Right atrium auricular region (tissue), 2 donors: ENCODE measurements at regions not wholly inside any gene's neighbourhood (a gene's known extent, or its start where the extent isn't known, plus 50 kb on each side); places are given as distances from the start of the nearest gene placed in this dataset.

Source experiments
- DNase-seq: peaks from one replicate; pipeline ENCODE4 v3.0.0-alpha.2; 2019; ENCODE audit warnings: low spot score
- H3K27ac ChIP-seq, 2 donors: fragments of 200-600 bp; sonication (generic); 1 replicate in 1 of 2; 2 replicates in 1 of 2; pipeline ENCODE4 v1.5.1; 2016 to 2019
- H3K27me3 ChIP-seq, 2 donors: fragments of 200-600 bp; sonication (generic); one replicate each; pipeline versions ENCODE4 v1.5.1 to v1.6.0; 2017 to 2019
- H3K36me3 ChIP-seq: fragments of 200-600 bp; sonication (generic); one replicate; pipeline ENCODE4 v1.5.1; 2016
- H3K4me1 ChIP-seq, 2 donors: fragments of 200-600 bp; sonication (generic); one replicate each; pipeline versions ENCODE4 v1.5.1 to v1.6.0; 2017 to 2019
- H3K4me3 ChIP-seq, 2 donors: fragments of 200-600 bp; sonication (generic); 1 replicate in 1 of 2; 2 replicates in 1 of 2; pipeline ENCODE4 v1.5.1; 2017 to 2019; ENCODE audit warnings: mild to moderate bottlenecking in 1 of 2, moderate library complexity in 1 of 2
- H3K9me3 ChIP-seq, 2 donors: fragments of 200-600 bp; sonication (generic); one replicate each; pipeline ENCODE4 v1.5.1; 2019
- TF ChIP-seq, protein P1 (sequence below), 2 donors: fragments of 200-600 bp; sonication (generic); IDR thresholded peaks; one replicate each; pipeline ENCODE4 v1.5.1; 2019; ENCODE audit warnings: antibody characterized with exemption in 2 of 2

DNA sequence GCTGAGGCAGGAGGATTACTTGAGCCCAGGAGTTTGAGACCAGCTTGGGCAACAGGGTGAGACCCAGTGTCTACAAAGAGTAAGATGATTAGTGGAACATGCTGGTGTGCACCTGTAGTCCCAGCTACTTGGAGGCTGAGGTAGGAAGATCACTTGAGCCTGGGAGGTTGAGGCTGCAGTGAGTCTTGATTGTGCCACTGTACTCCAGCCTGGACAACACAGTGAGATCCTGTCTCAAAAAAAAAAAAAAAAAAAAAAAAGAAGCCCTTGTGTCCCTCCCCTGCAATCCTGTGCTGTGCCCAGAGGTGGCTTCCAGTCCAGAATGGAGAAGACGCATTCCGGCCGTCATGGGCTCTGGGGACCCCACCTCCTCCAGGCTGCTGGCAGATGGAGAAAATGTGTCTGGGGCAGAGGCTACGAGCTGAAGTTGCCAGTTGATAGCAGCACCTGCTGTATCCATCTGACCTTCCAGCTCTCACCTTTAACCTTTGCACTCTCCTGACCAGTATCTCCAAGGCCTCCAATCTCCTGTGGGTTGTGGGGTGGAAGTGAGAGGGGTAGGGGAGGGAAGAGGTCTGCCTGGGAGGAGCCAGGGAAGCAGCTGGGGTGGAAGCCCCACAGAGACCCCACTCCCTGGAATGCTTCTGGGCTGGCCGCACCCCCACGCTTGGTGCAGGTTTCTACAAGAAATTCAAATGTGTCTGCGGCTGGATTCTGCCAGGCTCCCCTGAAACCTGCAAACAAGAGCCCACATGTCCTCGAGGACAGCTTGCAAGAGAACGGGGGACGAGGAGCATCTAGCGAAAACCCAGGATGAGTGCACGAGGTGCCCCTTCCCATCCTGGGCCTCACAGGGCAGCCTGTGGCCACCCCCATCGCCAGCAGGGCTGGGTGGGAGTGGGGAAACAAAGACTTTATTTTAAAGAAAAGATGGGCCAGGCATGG is 148.3 kb upstream of the IER5L start:
- Histone ChIP-seq H3K9me3 (peaks cover 0 to 6% of the 10 kb centered on the region in 2 donors), H3K27ac (no peak overlapping the region), H3K4me1 (peaks cover 0 to 45% of the 10 kb centered on the region in 2 donors), H3K4me3 (no peak overlapping the region), H3K27me3 (no peaks in the 10 kb centered on the region), H3K36me3 (no peaks in the 10 kb centered on the region)
- TF ChIP-seq, protein P1, sequence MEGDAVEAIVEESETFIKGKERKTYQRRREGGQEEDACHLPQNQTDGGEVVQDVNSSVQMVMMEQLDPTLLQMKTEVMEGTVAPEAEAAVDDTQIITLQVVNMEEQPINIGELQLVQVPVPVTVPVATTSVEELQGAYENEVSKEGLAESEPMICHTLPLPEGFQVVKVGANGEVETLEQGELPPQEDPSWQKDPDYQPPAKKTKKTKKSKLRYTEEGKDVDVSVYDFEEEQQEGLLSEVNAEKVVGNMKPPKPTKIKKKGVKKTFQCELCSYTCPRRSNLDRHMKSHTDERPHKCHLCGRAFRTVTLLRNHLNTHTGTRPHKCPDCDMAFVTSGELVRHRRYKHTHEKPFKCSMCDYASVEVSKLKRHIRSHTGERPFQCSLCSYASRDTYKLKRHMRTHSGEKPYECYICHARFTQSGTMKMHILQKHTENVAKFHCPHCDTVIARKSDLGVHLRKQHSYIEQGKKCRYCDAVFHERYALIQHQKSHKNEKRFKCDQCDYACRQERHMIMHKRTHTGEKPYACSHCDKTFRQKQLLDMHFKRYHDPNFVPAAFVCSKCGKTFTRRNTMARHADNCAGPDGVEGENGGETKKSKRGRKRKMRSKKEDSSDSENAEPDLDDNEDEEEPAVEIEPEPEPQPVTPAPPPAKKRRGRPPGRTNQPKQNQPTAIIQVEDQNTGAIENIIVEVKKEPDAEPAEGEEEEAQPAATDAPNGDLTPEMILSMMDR (IDR thresholded peaks at IDR 0.05) = no peak
- no peak for DNase-seq

DNA sequence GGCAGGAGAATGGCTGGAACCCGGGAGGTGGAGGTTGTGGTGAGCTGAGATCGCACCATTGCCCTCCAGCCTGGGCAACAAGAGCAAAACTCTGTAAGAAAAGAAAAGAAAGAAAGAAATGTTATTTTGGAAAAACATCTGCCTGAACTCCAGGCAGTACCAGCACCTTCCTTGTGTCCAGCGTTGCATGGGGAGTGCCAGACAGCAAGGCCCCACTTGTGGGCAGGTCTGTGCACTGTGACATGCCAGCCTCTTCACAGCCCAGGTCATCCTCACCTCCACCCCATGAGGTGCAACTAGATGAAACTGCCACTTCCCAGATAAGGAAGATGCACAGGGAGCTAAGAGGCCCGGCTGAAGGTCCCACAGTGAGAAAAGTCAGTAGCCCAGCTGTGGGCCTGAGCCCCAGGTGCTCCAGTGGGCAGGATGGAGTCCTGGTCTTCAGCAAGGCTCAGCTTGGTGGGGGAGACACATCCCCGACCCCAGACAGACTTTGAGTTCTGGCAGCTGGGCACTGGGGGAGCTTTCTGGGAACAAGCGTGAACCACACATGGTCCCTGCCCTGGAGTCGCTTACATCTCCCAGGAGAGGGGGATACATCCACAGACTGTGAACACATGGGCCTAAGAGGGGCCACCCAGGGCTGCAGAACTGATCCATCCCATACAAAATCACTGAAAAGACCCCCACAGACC is 146.9 kb upstream of the IER5L start:
- no peak for DNase-seq
- H3K4me1 ChIP-seq = peaks cover 0 to 59% of the 10 kb centered on the region in 2 donors
- no peak overlapping the region for H3K4me3 ChIP-seq
- no peaks in the 10 kb centered on the region for H3K27me3 ChIP-seq
- no peaks in the 10 kb centered on the region for H3K9me3 ChIP-seq
- TF ChIP-seq, protein P1 (IDR thresholded peaks at IDR 0.05) = no peak
- H3K36me3 ChIP-seq = no peaks in the 10 kb centered on the region
- H3K27ac ChIP-seq = no peak overlapping the region

DNA sequence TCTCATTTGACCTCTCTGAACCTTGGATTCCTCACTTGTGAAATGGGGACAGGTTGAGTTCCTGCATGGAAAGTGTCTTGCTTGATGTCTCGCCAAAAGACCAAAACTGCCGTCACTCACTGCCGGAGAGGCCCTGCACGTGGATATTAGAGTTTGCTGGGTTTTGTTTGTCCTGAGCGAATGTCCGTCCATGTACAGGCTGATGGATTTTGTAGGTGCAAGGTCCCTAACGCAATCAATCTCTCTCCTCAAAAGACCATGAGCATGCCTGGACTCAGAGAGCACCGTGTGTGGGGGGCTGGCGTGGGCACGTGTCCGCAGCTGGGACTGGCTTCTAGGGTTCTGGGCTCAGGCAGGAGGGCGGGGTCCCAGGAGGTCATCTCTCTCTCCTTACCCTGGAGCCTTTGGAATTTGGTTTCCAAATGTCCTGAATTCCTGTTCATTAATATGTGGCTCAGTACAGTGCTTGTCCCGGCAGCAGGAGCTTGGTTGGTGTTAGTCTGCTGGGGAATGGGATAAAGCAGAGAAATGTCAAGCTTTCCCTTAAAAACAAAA is 146.0 kb upstream of the IER5L start:
- no peaks in the 10 kb centered on the region for H3K36me3 ChIP-seq
- H3K9me3 ChIP-seq = no peaks in the 10 kb centered on the region
- TF ChIP-seq, protein P1 (IDR thresholded peaks at IDR 0.05) = no peak
- H3K4me3 ChIP-seq = no peak overlapping the region
- no peak for DNase-seq
- peaks cover 0 to 68% of the 10 kb centered on the region in 2 donors for H3K4me1 ChIP-seq
- H3K27ac ChIP-seq = peak overlapping the region in 1 of 2 donors; percentile 83
- H3K27me3 ChIP-seq = no peaks in the 10 kb centered on the region

DNA sequence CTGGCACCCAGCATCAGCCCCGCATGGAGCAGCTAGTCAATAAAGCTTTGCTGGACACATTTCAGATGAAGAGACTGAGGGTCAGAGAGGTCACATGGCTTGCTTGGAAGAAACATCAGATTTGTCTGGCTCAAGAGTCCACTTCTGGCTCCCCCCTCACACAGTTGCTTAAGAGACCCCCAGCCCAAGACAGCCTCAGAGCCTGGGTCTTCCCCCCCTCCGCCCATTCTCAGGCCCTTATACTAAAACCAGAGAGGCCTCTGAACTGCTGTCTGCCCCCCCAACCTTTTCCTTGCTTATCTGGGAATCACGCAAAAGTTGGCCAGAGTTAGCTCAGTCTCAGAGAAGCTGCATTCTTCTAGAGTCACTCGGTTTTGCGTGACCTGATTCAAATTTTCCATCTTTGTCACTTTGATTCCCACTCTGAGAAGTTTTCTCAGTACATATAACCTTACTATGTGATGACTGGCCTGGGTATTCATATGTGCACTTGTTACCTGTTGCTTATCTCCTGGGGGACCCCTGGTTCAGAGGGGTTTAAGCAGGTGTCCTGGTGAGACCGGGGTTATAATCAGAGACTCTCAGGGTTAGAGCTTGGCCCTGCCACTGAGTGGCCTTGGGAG is 145.4 kb upstream of the IER5L start:
- Histone ChIP-seq H3K4me1 (peaks cover 0 to 68% of the 10 kb centered on the region in 2 donors), H3K27me3 (no peaks in the 10 kb centered on the region), H3K36me3 (no peaks in the 10 kb centered on the region), H3K4me3 (no peak overlapping the region), H3K9me3 (no peaks in the 10 kb centered on the region), H3K27ac (peak overlapping the region; percentile 83 to 91)
- TF ChIP-seq, protein P1 (IDR thresholded peaks at IDR 0.05) = no peak
- no peak for DNase-seq

DNA sequence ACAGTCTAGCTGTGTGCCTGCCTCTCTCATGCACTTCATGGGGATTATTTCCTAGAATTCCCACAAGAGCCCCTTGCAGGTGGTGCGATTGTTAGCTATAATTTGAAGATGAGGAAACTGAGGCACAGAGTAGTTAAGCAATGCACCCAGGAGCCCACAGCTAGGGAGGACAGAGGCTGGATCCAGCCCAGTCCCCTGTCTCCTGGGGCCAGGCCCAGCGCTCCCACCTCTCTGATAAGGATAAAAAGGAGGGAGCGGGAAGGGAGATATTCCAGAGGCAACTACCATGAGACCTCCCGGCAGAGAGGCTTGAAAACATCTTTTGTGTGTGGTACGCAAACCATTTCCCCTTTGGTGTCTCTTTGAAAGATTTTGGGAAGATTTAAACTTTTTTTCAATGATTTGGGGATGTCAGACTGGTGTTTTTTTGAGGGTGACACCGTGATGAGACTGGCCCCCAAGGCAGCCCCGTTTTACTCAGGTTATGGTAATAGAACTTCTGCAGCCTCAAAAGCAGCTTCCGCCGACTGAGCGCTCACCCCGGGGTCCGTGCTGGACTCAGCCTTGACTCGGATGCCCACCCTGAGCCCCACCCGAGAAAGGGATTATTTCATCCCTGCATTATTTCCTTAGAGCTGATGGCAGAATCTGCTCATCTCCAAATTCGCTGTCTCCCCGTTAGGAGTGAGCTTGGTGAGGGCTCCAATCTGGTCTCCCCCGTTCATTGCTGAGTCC is 144.7 kb upstream of the IER5L start:
- Histone ChIP-seq H3K36me3 (no peaks in the 10 kb centered on the region), H3K4me1 (peaks cover 0 to 68% of the 10 kb centered on the region in 2 donors), H3K4me3 (no peak overlapping the region), H3K9me3 (no peaks in the 10 kb centered on the region), H3K27ac (peak overlapping the region; percentile 83 to 91), H3K27me3 (no peaks in the 10 kb centered on the region)
- DNase-seq = peak; percentile 54
- TF ChIP-seq, protein P1 (IDR thresholded peaks at IDR 0.05) = no peak
